ENCODE measurements at regions not wholly inside any gene's neighbourhood (a gene's known extent, or its start where the extent isn't known, plus 50 kb on each side); places are given as distances from the start of the nearest gene placed in this dataset.
"Not testable (repeated sequence)": the region's sequence is repeated elsewhere in the genome, so short reads cannot be mapped to it uniquely, and the experiment has no call there.

GRCh38 chrX:125205918-125206665 is 113.6 kb upstream of the TEX13C start:
- peak overlapping the region in 1 of 4 donors; percentile 71 for H3K27ac ChIP-seq
- no peaks in the 10 kb centered on the region for H3K36me3 ChIP-seq
- H3K4me3 ChIP-seq, result peak overlapping the region in 1 of 4 donors; percentile 44
- TF ChIP-seq CTCF (IDR thresholded peaks at IDR 0.05), result no peak
- H3K4me1 ChIP-seq, result no peaks in the 10 kb centered on the region
- DNase-seq, result no peak
- no peaks in the 10 kb centered on the region for H3K27me3 ChIP-seq
- no peaks in the 10 kb centered on the region for H3K9me3 ChIP-seq

DNA sequence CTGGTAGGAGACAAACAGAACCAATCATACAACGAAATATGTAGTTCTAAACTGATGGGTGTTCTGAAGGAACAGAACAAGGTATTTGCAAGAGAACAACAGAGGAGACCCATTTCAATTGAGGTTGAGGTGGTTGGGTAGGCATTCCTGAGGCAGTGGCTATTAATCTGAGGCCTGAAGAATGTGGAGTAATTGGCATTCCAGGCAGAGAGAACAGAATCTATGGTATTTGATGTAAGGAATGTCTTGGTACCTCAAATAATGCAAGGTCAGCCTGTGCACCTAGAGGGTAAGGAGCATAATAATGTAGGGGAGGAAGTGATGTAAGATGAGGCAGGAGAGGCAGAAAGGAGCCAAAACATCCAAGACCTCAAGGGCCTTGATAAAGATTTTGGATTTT is 109.5 kb upstream of the TEX13C start:
- Histone ChIP-seq H3K4me3 (no peak overlapping the region), H3K4me1 (no peaks in the 10 kb centered on the region), H3K36me3 (no peaks in the 10 kb centered on the region), H3K9me3 (no peaks in the 10 kb centered on the region), H3K27me3 (no peaks in the 10 kb centered on the region), H3K27ac (no peak overlapping the region)
- DNase-seq, result no peak
- no peak for TF ChIP-seq POLR2A (IDR thresholded peaks at IDR 0.05)
- no peak for TF ChIP-seq CTCF (IDR thresholded peaks at IDR 0.05)

DNA sequence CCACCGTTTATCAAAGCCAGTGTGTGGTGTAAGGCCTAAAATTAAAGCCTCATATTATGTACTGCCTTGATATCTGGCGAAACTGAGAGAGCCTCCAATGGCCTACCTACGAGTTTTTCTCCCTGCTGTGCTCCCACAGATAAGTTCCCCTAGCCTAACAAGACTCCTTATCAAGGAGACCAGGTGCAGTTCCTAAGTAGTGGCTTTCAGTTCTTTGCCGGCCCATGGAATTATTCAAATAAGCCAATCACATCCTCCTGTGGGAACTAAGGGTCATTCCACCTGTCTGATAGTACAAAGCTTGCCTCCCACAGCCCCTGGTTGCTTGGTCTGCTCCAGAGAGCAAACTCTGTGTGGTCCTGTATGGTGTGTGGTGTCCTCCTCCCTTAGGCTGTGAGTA is 99.8 kb upstream of the TEX13C start:
- H3K36me3 ChIP-seq, result no peaks in the 10 kb centered on the region
- no peaks in the 10 kb centered on the region for H3K27me3 ChIP-seq
- no peak overlapping the region for H3K27ac ChIP-seq
- no peaks in the 10 kb centered on the region for H3K9me3 ChIP-seq
- H3K4me3 ChIP-seq, result no peak overlapping the region
- no peak for DNase-seq
- TF ChIP-seq CTCF (IDR thresholded peaks at IDR 0.05) (no peak), POLR2A (IDR thresholded peaks at IDR 0.05) (no peak)
- H3K4me1 ChIP-seq, result no peaks in the 10 kb centered on the region

DNA sequence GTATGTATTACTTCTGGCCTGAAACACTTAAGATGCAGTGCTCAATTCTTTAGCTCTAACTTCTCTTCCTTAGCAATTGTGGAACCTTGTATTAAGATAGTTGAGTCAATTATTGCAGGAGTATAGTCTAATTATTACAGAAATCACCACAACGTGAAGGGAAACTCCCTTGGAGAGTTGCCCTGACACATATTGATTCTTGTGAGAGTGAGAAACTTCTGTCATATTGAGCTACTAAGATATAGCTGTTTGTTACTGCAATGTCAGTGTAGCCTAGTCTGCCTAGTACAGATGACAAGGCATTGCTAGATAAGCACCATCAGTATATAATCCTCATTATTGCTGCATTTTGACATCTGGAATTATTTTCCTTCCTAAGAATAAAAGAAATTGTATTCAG is 82.7 kb upstream of the TEX13C start:
- TF ChIP-seq POLR2A (IDR thresholded peaks at IDR 0.05), result no peak
- TF ChIP-seq CTCF (IDR thresholded peaks at IDR 0.05), result no peak
- no peaks in the 10 kb centered on the region for H3K9me3 ChIP-seq
- no peaks in the 10 kb centered on the region for H3K4me1 ChIP-seq
- no peak overlapping the region for H3K4me3 ChIP-seq
- DNase-seq, result no peak
- H3K27me3 ChIP-seq, result no peaks in the 10 kb centered on the region
- no peak overlapping the region for H3K27ac ChIP-seq
- no peaks in the 10 kb centered on the region for H3K36me3 ChIP-seq

GRCh38 chrX:125248931-125249330 is 70.7 kb upstream of the TEX13C start:
- Histone ChIP-seq H3K4me1 (no peaks in the 10 kb centered on the region), H3K36me3 (no peaks in the 10 kb centered on the region), H3K27me3 (no peaks in the 10 kb centered on the region), H3K27ac (no peak overlapping the region), H3K9me3 (no peaks in the 10 kb centered on the region), H3K4me3 (no peak overlapping the region)
- no peak for DNase-seq
- TF ChIP-seq POLR2A (IDR thresholded peaks at IDR 0.05), result no peak
- TF ChIP-seq CTCF (IDR thresholded peaks at IDR 0.05), result no peak

DNA sequence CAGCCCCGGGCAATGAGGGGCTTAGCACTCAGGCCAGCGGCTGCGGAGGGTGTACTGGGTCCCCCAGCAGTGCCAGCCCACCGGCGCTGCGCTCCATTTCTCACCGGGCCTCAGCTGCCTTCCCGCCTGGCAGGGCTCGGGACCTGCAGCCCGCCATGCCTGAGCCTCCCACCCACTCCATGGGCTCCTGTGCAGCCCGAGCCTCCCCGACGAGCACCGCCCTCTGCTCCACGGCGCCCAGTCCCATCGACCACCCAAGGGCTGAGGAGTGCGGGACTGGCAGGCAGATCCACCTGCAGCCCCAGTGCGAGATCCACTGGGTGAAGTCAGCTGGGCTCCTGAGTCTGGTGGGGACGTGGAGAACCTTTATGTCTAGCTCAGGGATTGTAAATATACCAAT is 63.9 kb upstream of the TEX13C start:
- not testable (repeated sequence) for H3K4me3 ChIP-seq, H3K4me1 ChIP-seq, H3K27ac ChIP-seq, H3K9me3 ChIP-seq, H3K36me3 ChIP-seq, DNase-seq, H3K27me3 ChIP-seq
